ENCODE measurements at regions not wholly inside any gene's neighbourhood (a gene's known extent, or its start where the extent isn't known, plus 50 kb on each side); places are given as distances from the start of the nearest gene placed in this dataset.

- TF ChIP-seq CTCF (conservative IDR thresholded peaks at IDR 0.05; ENCODE audit: low read depth, low read length) (no peak), NFE2L2 (IDR thresholded peaks at IDR 0.05; ENCODE audit: low read depth, low read length) (no peak), MXI1 (IDR thresholded peaks at IDR 0.05; ENCODE audit: borderline replicate concordance, low read depth, low read length) (no peak), USF2 (IDR thresholded peaks at IDR 0.05; ENCODE audit: low read depth, low read length) (no peak), MAZ (IDR thresholded peaks at IDR 0.05; ENCODE audit: borderline replicate concordance, low read depth, low read length) (no peak), BHLHE40 (IDR thresholded peaks at IDR 0.05; ENCODE audit: low read depth, low read length) (no peak), RFX5 (IDR thresholded peaks at IDR 0.05; ENCODE audit: low read depth, low read length) (no peak), POLR2A (IDR thresholded peaks at IDR 0.05; ENCODE audit: low read depth, low read length) (no peak), RCOR1 (IDR thresholded peaks at IDR 0.05; ENCODE audit: insufficient replicate concordance, low read length) (no peak), CEBPB (IDR thresholded peaks at IDR 0.05; ENCODE audit: low read depth, low read length) (no peak), RAD21 (IDR thresholded peaks at IDR 0.05; ENCODE audit: low read length) (no peak), FOS (IDR thresholded peaks at IDR 0.05; ENCODE audit: low read depth, low read length) (no peak)
- TF ChIP-seq, protein P1, sequence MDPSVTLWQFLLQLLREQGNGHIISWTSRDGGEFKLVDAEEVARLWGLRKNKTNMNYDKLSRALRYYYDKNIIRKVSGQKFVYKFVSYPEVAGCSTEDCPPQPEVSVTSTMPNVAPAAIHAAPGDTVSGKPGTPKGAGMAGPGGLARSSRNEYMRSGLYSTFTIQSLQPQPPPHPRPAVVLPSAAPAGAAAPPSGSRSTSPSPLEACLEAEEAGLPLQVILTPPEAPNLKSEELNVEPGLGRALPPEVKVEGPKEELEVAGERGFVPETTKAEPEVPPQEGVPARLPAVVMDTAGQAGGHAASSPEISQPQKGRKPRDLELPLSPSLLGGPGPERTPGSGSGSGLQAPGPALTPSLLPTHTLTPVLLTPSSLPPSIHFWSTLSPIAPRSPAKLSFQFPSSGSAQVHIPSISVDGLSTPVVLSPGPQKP (IDR thresholded peaks at IDR 0.05; ENCODE audit: borderline replicate concordance, low read depth, low read length): no peak
These were observed 50.4 kb upstream of the ANKRD50 start for GRCh38 chr4:124762956-124763355.

Measured in IMR-90 (cell line).